ENCODE measurements at regions not wholly inside any gene's neighbourhood (a gene's known extent, or its start where the extent isn't known, plus 50 kb on each side); places are given as distances from the start of the nearest gene placed in this dataset.

- TF ChIP-seq ZNF639 (CRISPR knock-in tag; conservative IDR thresholded peaks at IDR 0.05) (no peak), ZNF34 (CRISPR knock-in tag; IDR thresholded peaks at IDR 0.05; ENCODE audit: borderline replicate concordance) (no peak), JUND (CRISPR knock-in tag; IDR thresholded peaks at IDR 0.05) (no peak), ZFP36 (IDR thresholded peaks at IDR 0.05; ENCODE audit: borderline replicate concordance, low read depth, low read length, partially characterized antibody) (no peak), TCF12 (IDR thresholded peaks at IDR 0.05) (no peak), TCF12 (CRISPR knock-in tag; IDR thresholded peaks at IDR 0.05) (no peak), CTCF (CRISPR knock-in tag; IDR thresholded peaks at IDR 0.05) (no peak), ZNF746 (CRISPR knock-in tag; IDR thresholded peaks at IDR 0.05) (no peak), KDM1A (CRISPR knock-in tag; IDR thresholded peaks at IDR 0.05) (no peak)
Observed at GRCh38 chr5:24196789-24197188, 448.0 kb downstream of the CDH10 start.

Measured in HepG2 (cell line).